ENCODE measurements at regions not wholly inside any gene's neighbourhood (a gene's known extent, or its start where the extent isn't known, plus 50 kb on each side); places are given as distances from the start of the nearest gene placed in this dataset.
"Not testable (repeated sequence)": the region's sequence is repeated elsewhere in the genome, so short reads cannot be mapped to it uniquely, and the experiment has no call there.

GRCh38 chr14:84885061-84885460 lies 644.9 kb upstream of the FLRT2 start:
- DNase-seq, result no peak

- no peak for DNase-seq
These were observed 638.5 kb upstream of the FLRT2 start for GRCh38 chr14:84891404-84891803.

- no peak for DNase-seq
These were observed 635.7 kb upstream of the FLRT2 start for GRCh38 chr14:84894254-84894653.

- DNase-seq, result no peak
These were observed 607.6 kb upstream of the FLRT2 start for GRCh38 chr14:84922370-84922769.

- no peak for DNase-seq
These were observed 603.3 kb upstream of the FLRT2 start for GRCh38 chr14:84926656-84927055.

GRCh38 chr14:84927096-84927827 lies 602.7 kb upstream of the FLRT2 start:
- DNase-seq, result peak; percentile 2 to 9

GRCh38 chr14:84929086-84929485 lies 600.9 kb upstream of the FLRT2 start:
- DNase-seq, result no peak

GRCh38 chr14:84929834-84930233 lies 600.1 kb upstream of the FLRT2 start:
- no peak for DNase-seq

GRCh38 chr14:84937016-84937415 lies 592.9 kb upstream of the FLRT2 start:
- no peak for DNase-seq

- DNase-seq, result no peak
These were observed 592.5 kb upstream of the FLRT2 start for GRCh38 chr14:84937449-84937848.

- not testable (repeated sequence) for DNase-seq
These were observed 585.0 kb upstream of the FLRT2 start for GRCh38 chr14:84944901-84945300.

GRCh38 chr14:84959851-84960520 lies 570.0 kb upstream of the FLRT2 start:
- no peak for DNase-seq

GRCh38 chr14:84961637-84962036 lies 568.3 kb upstream of the FLRT2 start:
- no peak for DNase-seq

GRCh38 chr14:84963518-84963917 lies 566.4 kb upstream of the FLRT2 start:
- DNase-seq, result no peak

GRCh38 chr14:84965279-84965678 lies 564.7 kb upstream of the FLRT2 start:
- no peak for DNase-seq

- DNase-seq, result no peak
These were observed 560.4 kb upstream of the FLRT2 start for GRCh38 chr14:84969501-84969900.

GRCh38 chr14:84975241-84975902 lies 554.6 kb upstream of the FLRT2 start:
- DNase-seq, result no peak

GRCh38 chr14:84976805-84977204 lies 553.1 kb upstream of the FLRT2 start:
- DNase-seq, result no peak

GRCh38 chr14:84987042-84987441 lies 542.9 kb upstream of the FLRT2 start:
- DNase-seq, result no peak

- DNase-seq, result no peak
These were observed 541.6 kb upstream of the FLRT2 start for GRCh38 chr14:84988357-84988756.

GRCh38 chr14:84991021-84991420 lies 538.9 kb upstream of the FLRT2 start:
- no peak for DNase-seq

- DNase-seq, result no peak
These were observed 531.7 kb upstream of the FLRT2 start for GRCh38 chr14:84998216-84998615.

GRCh38 chr14:85002846-85003245 lies 527.1 kb upstream of the FLRT2 start:
- DNase-seq, result no peak

GRCh38 chr14:85003805-85004204 lies 526.1 kb upstream of the FLRT2 start:
- DNase-seq, result no peak

Data from NCI-H526 (cell line).